ENCODE measurements at regions not wholly inside any gene's neighbourhood (a gene's known extent, or its start where the extent isn't known, plus 50 kb on each side); places are given as distances from the start of the nearest gene placed in this dataset.

DNA sequence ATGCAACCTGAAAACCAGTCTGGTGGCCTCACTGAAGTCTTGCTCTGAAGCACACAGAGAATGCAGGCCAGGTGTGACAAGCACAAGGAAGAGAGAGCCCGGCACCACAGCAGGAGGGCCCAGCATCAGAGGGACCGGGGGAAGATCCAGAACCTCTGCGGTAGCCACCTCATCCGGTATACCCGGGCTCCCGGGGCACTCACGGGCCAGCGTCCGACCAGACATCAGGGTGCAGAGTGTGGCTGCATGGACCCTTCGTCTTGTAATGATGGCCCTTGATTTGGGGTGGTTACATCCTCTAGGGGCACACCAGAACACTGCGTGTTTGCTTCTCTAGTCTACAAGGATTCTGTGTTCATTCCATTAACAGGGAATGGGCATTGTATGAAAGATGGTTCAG lies 406.0 kb downstream of the GADD45G start:
- no peak for DNase-seq

DNA sequence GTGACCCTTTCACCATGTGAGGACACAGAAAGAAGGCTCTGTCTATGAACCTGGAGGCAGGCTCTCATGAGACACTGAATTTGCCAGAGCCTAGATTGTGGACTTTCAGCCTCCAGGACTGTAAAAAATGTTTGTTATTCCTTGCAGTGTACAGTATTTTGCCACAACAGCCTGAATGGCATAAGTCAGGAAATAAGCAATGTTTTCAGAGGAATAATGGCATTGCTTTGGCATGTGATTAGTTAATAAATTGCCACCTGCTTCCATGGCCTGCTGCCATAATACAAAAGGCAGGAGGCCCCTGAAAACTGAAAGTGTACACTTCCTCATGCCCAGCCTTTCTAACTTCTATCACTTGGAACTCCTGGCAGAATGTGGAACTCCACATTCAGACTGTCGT lies 408.1 kb downstream of the GADD45G start:
- DNase-seq: no peak

- no peak for DNase-seq
Observed at GRCh38 chr9:90013778-90014177, 409.0 kb downstream of the GADD45G start.

GRCh38 chr9:90014421-90014820 lies 409.6 kb downstream of the GADD45G start:
- no peak for DNase-seq

DNA sequence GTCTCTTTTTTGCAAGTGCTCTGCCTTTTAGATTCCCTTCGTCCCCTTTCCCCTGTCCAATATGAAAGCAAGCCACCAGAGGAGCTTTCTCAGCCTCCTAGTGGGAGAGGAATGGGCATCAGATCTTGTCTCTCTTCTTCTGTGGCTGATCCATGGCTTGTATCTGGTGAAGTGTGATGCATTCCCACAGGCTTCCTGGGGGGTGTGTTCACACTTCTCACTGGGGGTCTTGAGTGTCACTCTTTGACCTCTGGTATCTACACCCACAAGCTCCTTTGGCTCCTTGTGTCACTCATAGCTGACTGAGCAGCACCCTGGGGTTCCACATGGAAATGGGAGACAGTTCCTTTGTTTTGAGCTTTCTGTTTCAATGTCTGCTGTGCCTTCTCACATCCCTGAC lies 411.5 kb downstream of the GADD45G start:
- DNase-seq: no peak

DNA sequence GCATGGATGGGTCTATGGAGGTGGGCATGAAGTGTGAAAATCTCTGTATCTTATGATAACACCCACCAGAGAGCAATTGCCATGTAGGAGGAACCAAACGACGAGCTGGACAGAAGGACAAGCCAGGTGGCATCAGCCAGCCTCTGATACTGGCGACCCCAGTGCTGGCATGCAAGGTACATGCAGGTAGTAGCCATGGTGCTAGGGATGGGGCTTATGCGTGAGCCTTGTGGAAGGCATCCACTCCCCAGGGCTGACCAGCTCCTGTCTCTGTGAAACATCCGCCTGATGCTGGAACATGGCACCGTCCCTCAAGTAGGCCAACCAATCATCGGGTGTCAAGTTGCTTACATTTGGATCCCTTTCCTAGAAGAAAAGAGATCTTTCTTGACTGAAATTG lies 412.9 kb downstream of the GADD45G start:
- no peak for DNase-seq

DNA sequence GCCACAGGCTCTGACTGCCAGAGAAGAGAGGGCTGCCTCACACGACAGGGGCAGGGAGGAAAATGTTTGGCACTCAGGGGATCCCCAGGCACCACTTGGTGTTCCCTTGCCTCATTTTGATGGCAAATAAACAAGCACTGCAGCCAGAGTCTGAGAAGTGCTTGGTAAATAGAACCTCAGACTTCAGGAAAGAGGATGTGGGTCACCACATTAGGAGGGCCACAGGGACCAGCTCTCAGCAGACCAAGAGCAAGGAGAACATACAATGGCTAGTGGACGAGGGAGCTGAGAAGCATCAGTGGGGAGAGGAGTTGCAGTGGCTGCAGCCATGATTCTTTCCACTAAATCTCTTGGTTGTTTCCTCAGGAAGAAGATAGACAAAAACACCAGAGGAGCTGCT lies 413.9 kb downstream of the GADD45G start:
- no peak for DNase-seq

DNA sequence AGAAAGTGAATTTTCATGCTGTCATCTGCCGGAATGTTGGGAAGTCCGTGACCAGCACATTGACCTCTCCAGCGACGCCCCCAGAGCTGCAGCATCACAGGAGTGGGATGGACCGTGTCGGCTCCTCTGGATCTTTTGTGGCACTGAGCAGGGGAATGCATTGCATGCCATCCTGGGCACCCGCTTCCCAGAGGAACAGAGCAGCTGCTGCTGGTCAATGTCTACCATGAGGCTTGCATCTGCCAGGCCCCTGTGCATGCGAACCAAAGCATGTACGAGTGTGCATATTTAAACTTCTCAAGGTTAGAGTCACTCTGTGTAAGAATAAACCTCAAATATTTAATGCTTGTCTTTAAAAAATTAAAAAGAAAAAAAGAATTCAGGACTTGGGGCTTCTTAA lies 414.8 kb downstream of the GADD45G start:
- DNase-seq: no peak

DNA sequence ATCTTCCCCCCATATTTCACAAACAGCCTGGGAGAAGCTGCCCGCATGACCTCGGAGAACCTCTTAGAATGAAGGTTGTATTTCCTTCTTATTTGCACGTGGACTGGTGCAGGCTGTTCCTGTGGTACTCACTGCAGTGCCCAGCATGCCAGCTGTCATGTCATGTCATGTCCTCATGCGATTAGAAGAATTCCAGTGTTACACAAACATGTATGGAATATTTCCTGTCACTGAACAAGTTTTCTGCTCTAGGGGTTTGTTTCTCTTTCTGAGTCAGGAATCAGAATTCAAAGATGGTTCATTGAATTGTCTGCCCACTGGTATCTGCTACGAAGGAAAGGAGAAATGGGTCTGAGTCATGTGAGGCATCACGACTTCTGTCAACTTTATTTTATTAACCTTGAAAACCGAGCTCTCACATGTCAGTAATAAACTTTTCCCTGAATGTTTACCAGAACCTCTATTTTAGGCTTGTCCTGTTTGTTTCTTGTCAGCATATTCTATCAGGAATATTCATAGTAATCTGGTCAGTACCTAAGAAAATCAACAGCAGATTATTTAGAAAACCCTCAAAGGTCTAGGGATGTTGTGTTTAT lies 415.6 kb downstream of the GADD45G start:
- no peak for DNase-seq

DNA sequence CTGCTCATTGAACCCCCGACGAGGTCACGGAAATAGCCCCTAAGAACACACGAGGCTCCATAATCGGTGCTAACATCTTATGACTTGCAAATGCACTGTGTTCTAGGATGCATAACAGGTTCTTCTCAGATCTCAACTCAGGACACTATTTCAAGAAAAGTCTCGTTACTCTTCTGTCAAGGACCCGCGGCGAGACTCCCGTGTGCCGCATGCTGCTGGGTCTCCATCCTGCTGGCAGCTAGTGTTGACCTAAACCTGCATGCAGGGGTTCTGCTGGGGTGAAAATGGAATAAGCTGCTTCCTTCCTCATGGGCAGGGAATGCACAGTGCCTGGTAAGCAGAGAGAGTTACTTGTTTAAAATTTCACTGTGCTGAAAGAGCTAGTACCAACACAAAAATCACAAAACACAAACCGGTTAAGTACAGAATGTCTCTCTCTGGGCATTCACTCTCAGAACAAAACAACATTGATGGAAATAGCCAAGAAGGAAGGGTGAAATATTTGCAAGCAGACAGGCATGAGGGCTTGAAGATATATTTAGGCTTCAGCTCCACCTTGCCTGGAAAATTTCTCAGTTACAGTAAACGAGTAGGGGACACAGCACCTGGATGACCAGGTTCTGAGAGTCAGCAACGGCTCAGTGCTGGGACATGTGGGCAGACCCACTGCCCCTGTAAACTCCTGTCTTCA lies 416.5 kb downstream of the GADD45G start:
- DNase-seq: no peak

- DNase-seq: no peak
Observed at GRCh38 chr9:90022474-90022873, 417.7 kb downstream of the GADD45G start.

DNA sequence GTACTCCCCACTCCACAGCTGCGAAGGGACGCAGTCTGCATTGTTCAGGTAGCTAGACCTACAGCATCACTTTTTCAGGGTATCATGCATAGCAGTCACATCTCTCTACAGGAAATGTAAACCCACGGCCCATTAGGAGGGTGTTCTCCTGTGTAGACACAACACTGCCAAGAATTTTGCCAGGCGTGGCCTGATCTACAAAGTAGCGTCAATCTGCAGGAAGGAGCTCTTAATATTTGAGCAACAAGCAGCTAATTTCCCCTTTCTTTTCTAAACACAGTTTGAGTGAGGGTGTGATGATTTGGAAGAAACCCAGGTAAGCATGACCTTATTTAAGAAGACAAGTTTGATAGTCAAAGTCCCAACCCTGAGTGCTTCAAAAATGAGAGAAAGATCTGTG lies 419.0 kb downstream of the GADD45G start:
- DNase-seq: no peak

DNA sequence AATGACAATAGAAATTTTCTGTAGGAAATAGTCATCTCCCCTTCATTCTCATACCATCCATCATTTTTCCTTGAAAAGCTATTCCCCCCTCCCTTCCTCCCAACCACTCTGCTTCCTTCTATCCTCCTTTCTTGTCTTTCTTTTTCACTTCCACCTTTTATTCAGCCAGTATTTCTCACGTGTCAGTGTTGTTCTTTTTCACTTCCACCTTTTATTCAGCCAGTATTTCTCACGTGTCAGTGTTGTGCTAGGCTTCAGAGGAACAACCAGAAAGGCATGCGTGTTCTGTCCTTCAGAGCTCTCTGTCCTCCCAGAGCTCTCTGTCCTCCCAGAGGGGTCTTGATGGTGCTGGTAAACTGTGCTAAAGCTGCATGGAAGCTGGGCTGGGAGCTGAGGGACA lies 419.6 kb downstream of the GADD45G start:
- no peak for DNase-seq

DNA sequence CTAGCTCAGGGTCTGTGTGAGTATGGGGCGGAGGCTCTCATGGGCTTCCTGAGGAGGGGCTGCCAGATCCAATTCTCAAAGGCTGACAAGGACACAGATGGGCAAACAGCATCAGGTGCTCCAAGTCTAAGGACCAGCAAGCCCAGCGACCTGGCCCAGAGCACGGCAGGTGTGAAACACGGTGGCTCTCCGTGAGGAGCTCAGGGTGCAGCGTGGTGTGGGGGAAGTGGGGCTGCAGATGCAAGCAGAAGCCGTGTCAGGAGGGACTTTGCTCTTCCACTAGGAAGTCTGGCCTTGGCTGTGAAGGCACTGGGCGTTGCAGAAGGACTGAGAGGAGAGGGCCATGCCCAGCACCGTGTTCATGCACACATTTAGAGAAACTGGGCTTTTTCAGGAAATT lies 420.0 kb downstream of the GADD45G start:
- no peak for DNase-seq

DNA sequence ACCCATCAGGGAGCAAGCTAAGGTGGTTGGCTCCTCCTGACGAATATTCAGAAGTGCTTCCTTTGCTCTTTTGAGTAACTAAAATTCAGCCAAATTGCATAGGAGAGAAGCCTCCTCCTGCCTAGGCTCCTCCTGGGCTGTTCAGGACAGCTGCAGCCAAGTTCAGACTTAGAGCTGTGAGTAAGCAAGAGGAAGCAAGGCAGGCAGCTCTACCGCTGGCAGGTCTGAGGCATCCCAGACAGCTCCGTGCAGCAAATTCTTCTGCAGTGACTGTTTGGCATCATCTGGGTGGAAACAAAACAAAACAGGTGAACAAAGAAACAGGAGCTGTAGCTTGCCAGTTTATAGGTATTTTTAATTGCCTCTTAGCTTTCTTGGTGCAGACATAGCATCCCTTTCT lies 421.0 kb downstream of the GADD45G start:
- no peak for DNase-seq

- DNase-seq: no peak
Observed at GRCh38 chr9:90027296-90027790, 422.5 kb downstream of the GADD45G start.

DNA sequence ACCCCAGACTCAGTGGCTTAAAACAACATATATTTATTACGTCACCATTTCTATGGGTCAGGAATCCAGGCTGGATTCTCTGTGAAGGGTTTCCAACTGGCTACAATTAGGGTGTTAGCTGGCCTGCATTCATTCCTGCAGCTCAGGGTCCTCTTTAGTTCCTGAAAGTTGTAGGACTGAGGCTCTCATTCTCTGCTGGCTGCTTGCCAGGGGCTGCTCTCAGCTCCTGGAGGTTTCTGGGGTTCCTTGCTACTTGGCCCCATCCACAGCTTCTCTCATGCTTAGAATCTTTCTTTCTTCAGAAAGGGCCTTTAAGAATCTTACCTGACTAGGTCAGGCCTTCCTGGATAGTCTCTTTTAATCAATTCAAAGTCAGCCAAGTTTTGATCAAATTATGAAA lies 424.6 kb downstream of the GADD45G start:
- DNase-seq: no peak

DNA sequence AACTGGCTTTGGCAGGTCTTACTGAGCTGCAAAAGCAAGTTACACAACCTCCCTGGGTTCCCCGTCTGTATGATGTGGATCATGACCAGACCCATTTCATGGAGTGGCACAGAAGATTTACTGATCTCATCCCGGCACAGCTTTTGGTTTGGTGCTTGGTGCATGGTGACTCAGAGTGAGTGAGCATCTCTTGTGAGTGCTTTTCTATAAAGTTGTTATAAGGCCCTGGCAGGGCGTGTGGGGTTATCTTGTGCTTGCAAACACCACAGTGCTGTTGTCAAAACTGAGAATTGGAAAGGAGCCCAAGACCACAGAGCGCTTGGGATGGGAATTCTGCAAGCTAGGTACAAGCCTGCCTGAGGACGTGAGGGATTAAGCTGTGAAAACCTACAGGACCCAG lies 425.2 kb downstream of the GADD45G start:
- DNase-seq: no peak

GRCh38 chr9:90032296-90033027 lies 427.6 kb downstream of the GADD45G start:
- no peak for DNase-seq

DNA sequence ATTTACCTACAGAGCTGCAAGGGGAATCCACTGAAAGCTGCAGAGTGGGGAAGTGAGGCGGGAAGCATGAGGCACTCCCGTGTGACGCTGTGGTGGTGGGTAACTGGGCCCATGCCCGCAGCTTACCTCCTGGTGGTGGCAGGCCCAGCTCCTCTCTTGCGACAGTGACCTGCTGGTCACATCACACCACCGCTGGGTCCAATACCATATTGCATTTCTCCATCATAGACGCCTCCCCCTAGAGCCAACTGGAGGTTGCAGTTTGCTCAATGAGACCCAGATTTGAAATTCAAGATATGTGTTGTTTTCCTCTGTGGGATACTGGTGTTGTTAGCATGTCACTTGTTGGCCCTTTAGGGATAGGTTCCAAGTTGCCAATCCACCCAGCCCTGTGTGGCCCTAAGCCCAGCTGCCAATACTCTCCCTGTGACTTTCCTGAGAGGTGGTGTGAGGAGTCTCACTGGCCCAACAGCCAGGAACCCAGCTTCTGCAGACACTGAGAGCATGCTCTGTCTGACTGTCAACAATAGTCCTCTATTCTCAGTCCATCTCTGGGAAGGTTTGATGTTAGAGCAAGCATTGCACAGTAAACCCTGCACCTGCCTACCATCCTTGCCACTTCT lies 428.3 kb downstream of the GADD45G start:
- no peak for DNase-seq

DNA sequence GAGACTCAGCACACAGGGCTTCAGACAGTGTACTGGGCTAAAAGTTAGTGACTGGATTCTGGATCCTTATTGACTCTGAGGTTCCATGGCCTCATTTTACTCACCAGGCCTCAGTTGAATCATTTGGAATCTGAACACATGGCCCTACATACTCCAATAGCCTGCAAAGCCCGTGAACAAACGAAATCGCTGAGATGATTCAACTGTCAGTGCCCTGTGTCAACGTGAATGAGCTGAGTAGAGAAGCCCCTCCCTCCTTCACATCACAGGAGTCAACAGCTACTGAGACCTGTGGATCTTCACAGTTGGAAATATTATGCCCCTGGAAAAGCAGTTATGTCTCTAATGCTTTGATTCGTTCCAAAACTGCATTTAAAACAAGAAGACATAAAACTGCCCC lies 429.3 kb downstream of the GADD45G start:
- no peak for DNase-seq

DNA sequence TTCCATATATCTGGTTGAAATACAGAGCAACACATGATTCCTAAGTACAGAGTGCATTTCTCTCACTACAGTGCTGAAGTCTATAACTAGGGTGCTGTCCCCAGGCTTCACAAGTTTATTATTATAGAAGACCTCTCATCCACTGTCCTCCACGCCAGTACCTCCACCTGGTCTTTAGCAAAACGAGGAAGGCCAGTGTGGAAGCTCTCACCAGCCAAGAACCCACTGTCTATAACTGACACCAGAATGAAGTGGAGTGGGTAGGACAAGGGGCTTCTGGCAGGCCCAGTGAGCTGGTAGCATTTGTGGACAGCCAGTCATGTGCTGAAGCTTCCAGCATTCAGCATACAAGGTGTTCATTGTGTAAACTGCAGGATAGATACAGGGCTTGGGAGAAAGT lies 430.7 kb downstream of the GADD45G start:
- no peak for DNase-seq

- no peak for DNase-seq
Observed at GRCh38 chr9:90037146-90037797, 432.5 kb downstream of the GADD45G start.
